CD14-positive monocyte (primary cell): ENCODE measurements at regions not wholly inside any gene's neighbourhood (a gene's known extent, or its start where the extent isn't known, plus 50 kb on each side); places are given as distances from the start of the nearest gene placed in this dataset.

Source experiments
- DNase-seq, 3 donors: peaks; one replicate each; pipeline ENCODE4 v3.0.0-alpha.2; 2011 to 2022
- H2AFZ ChIP-seq: 2 replicates; pipeline ENCODE4 v1.6.0; 2012; ENCODE audit warnings: mild to moderate bottlenecking, low read depth, low read length, inconsistent platforms; ENCODE audit not compliant: insufficient read depth, poor library complexity, severe bottlenecking
- H3K27ac ChIP-seq, 2 donors: 1 replicate in 1 of 2; 2 replicates in 1 of 2; pipeline ENCODE4 v1.5.1; 2012 to 2013; ENCODE audit warnings: low read length in 2 of 2, control low read depth in 1 of 2, inconsistent platforms in 1 of 2, low read depth in 1 of 2, mild to moderate bottlenecking in 1 of 2
- H3K27me3 ChIP-seq, 2 donors: one replicate each; pipeline versions ENCODE4 v1.6.0 to v1.6.1; 2011 to 2013; ENCODE audit warnings: low read length in 2 of 2; ENCODE audit not compliant: control insufficient read depth in 2 of 2, insufficient read depth in 2 of 2
- H3K36me3 ChIP-seq, 2 donors: replicated peaks in 1 of 2; 1 replicate in 1 of 2; 2 replicates in 1 of 2; pipeline versions ENCODE4 v1.5.1 to v1.6.1; 2012 to 2013; ENCODE audit warnings: low read length in 2 of 2, control low read depth in 1 of 2, inconsistent platforms in 1 of 2, mild to moderate bottlenecking in 1 of 2; ENCODE audit not compliant: insufficient read depth in 2 of 2, control insufficient read depth in 1 of 2
- H3K4me1 ChIP-seq, 2 donors: 1 replicate in 1 of 2; 2 replicates in 1 of 2; pipeline versions ENCODE4 v1.5.1 to v1.6.1; 2012 to 2013; ENCODE audit warnings: low read length in 2 of 2, control low read depth in 1 of 2, inconsistent platforms in 1 of 2, mild to moderate bottlenecking in 1 of 2, moderate library complexity in 1 of 2; ENCODE audit not compliant: insufficient read depth in 2 of 2, control insufficient read depth in 1 of 2
- H3K4me2 ChIP-seq: replicated peaks from 2 replicates; pipeline ENCODE3; 2012; ENCODE audit warnings: low read length, moderate library complexity, mild to moderate bottlenecking; ENCODE audit not compliant: poor library complexity, severe bottlenecking; ENCODE audit errors: extremely low read depth
- H3K4me3 ChIP-seq, 3 experiments: fragments of 200-600 bp in 1 of 3; sonication (generic) in 1 of 3; replicated peaks in 1 of 3; 1 replicate in 2 of 3; 2 replicates in 1 of 3; pipeline ENCODE4 v1.5.1; 2011 to 2013; ENCODE audit warnings: low read length in 3 of 3, mild to moderate bottlenecking in 3 of 3, control low read depth in 2 of 3, low read depth in 2 of 3, inconsistent platforms in 1 of 3, moderate library complexity in 1 of 3
- H3K79me2 ChIP-seq: 2 replicates; pipeline ENCODE4 v1.6.0; 2012; ENCODE audit warnings: mild to moderate bottlenecking, control low read depth, inconsistent platforms, low read length, moderate library complexity; ENCODE audit not compliant: insufficient read depth
- H3K9ac ChIP-seq: 2 replicates; pipeline ENCODE4 v1.6.0; 2017; ENCODE audit warnings: low read length, mild to moderate bottlenecking; ENCODE audit not compliant: insufficient read depth, poor library complexity, severe bottlenecking
- H3K9me3 ChIP-seq, 2 donors: replicated peaks in 1 of 2; 1 replicate in 1 of 2; 2 replicates in 1 of 2; pipeline versions ENCODE4 v1.5.1 to v1.6.1; 2012 to 2013; ENCODE audit warnings: low read length in 2 of 2, control low read depth in 1 of 2; ENCODE audit not compliant: control insufficient read depth in 1 of 2, insufficient read depth in 1 of 2
- H4K20me1 ChIP-seq: 2 replicates; pipeline ENCODE4 v1.6.0; 2012; ENCODE audit warnings: mild to moderate bottlenecking, low read length, control low read depth, moderate library complexity; ENCODE audit not compliant: insufficient read depth
- H3K27ac Mint-ChIP-seq, 7 donors: one replicate each; pipeline ENCODE4 v1.8.0; 2020; ENCODE audit warnings: mild to moderate bottlenecking in 7 of 7, mixed read lengths in 7 of 7, moderate library complexity in 6 of 7, inconsistent platforms in 2 of 7
- H3K27me3 Mint-ChIP-seq, 3 donors: one replicate each; pipeline ENCODE4 v1.8.0; 2021 to 2022; ENCODE audit warnings: low read depth in 3 of 3, mild to moderate bottlenecking in 3 of 3, mixed read lengths in 3 of 3, moderate library complexity in 3 of 3, inconsistent platforms in 1 of 3
- H3K36me3 Mint-ChIP-seq, 2 donors: one replicate each; pipeline ENCODE4 v1.8.0; 2020; ENCODE audit warnings: mixed read lengths in 2 of 2, inconsistent platforms in 1 of 2, mild to moderate bottlenecking in 1 of 2
- H3K4me1 Mint-ChIP-seq: one replicate; pipeline ENCODE4 v1.8.0; 2020; ENCODE audit warnings: mild to moderate bottlenecking, mixed read lengths
- H3K4me3 Mint-ChIP-seq, 2 donors: one replicate each; pipeline ENCODE4 v1.8.0; 2020; ENCODE audit warnings: mild to moderate bottlenecking in 2 of 2, mixed read lengths in 2 of 2, moderate library complexity in 1 of 2
- H3K9me3 Mint-ChIP-seq, 7 donors: one replicate each; pipeline ENCODE4 v1.8.0; 2020 to 2022; ENCODE audit warnings: mixed read lengths in 7 of 7, mild to moderate bottlenecking in 6 of 7, moderate library complexity in 6 of 7, inconsistent platforms in 2 of 7
- WGBS: methylation state at CpG from one replicate; pipeline ENCODE4 v1.1.5; 2013; ENCODE audit warnings: missing lambda C conversion rate; ENCODE audit not compliant: insufficient coverage; 5-methylcytosine and 5-hydroxymethylcytosine counted together
- intact Hi-C, 2 donors: fragments of 100-400 bp; cut with micrococcal nuclease; formaldehyde crosslinking; loops; one replicate each; pipeline versions ENCODE4 v1.15.0 to v1.15.1; 2023
- TF ChIP-seq, protein P1 (sequence below): fragments of 200-600 bp; IDR thresholded peaks from one replicate; pipeline ENCODE4 v1.8.0; 2022; ENCODE audit warnings: antibody characterized with exemption, mild to moderate bottlenecking

- Histone ChIP-seq H3K9ac (no peak overlapping the region), H3K9me3 (no peaks in the 10 kb centered on the region), H3K4me3 (no peak overlapping the region), H3K36me3 (no peaks in the 10 kb centered on the region), H4K20me1 (no peaks in the 10 kb centered on the region), H3K27ac (no peak overlapping the region), H3K27me3 (peaks cover 0 to 2% of the 10 kb centered on the region in 2 donors), H3K4me2 (no peak overlapping the region), H3K4me1 (no peaks in the 10 kb centered on the region), H2AFZ (no peak overlapping the region), H3K79me2 (no peaks in the 10 kb centered on the region)
- DNase-seq = no peak
- intact Hi-C loops = no loop called here
- 100% methylated on average over 1 of the region's 3 CpGs for WGBS
- peaks cover 4 to 6% (median 6%) of the 10 kb centered on the region in 3 donors for H3K27me3 Mint-ChIP-seq
- peaks cover 0 to 2% (median 0%) of the 10 kb centered on the region in 7 donors for H3K9me3 Mint-ChIP-seq
- H3K27ac Mint-ChIP-seq = no peak overlapping the region
- no peaks in the 10 kb centered on the region for H3K4me1 Mint-ChIP-seq
- TF ChIP-seq, protein P1, sequence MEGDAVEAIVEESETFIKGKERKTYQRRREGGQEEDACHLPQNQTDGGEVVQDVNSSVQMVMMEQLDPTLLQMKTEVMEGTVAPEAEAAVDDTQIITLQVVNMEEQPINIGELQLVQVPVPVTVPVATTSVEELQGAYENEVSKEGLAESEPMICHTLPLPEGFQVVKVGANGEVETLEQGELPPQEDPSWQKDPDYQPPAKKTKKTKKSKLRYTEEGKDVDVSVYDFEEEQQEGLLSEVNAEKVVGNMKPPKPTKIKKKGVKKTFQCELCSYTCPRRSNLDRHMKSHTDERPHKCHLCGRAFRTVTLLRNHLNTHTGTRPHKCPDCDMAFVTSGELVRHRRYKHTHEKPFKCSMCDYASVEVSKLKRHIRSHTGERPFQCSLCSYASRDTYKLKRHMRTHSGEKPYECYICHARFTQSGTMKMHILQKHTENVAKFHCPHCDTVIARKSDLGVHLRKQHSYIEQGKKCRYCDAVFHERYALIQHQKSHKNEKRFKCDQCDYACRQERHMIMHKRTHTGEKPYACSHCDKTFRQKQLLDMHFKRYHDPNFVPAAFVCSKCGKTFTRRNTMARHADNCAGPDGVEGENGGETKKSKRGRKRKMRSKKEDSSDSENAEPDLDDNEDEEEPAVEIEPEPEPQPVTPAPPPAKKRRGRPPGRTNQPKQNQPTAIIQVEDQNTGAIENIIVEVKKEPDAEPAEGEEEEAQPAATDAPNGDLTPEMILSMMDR = no peak
- H3K36me3 Mint-ChIP-seq = no peaks in the 10 kb centered on the region
- no peak overlapping the region for H3K4me3 Mint-ChIP-seq
Observed at GRCh38 chr7:106185719-106186118, 73.6 kb upstream of the SYPL1 start.

DNA sequence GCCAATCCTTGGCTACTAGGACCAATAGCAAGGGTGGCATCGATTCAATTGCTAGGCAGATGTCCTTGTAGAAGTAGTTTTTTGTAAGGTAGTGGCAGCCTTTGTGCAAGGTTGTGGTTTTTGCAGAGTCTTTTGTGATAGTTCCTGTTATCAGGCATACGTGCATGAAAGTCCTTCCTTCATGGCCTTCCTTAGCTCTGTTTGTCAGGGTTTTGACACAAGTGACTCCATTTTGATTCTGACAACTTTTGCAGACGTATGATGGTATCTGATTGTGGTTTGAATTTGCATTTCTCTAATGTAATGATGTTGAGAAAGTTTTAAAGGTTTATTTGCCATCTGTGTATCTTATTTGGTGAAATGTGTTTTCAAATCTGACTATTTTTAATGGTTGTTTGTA, 71.8 kb upstream of the SYPL1 start:
- Mint-ChIP-seq H3K27ac (no peak overlapping the region), H3K27me3 (peaks cover 2 to 6% (median 6%) of the 10 kb centered on the region in 3 donors), H3K9me3 (peaks cover 0 to 2% (median 0%) of the 10 kb centered on the region in 7 donors), H3K36me3 (no peaks in the 10 kb centered on the region), H3K4me3 (no peak overlapping the region), H3K4me1 (no peaks in the 10 kb centered on the region)
- no peaks in the 10 kb centered on the region for H3K4me1 ChIP-seq
- no peak overlapping the region for H3K9ac ChIP-seq
- no peak overlapping the region for H2AFZ ChIP-seq
- no peak for DNase-seq
- TF ChIP-seq, protein P1 = no peak
- WGBS = 50% methylated on average over 2 of the region's 3 CpGs
- H3K36me3 ChIP-seq = no peaks in the 10 kb centered on the region
- H3K9me3 ChIP-seq = no peaks in the 10 kb centered on the region
- H3K4me2 ChIP-seq = no peak overlapping the region
- intact Hi-C loops = no loop called here
- no peaks in the 10 kb centered on the region for H4K20me1 ChIP-seq
- no peak overlapping the region for H3K27ac ChIP-seq
- no peaks in the 10 kb centered on the region for H3K79me2 ChIP-seq
- no peaks in the 10 kb centered on the region for H3K27me3 ChIP-seq
- no peak overlapping the region for H3K4me3 ChIP-seq
